HG02678 (cell line): ENCODE measurements at regions not wholly inside any gene's neighbourhood (a gene's known extent, or its start where the extent isn't known, plus 50 kb on each side); places are given as distances from the start of the nearest gene placed in this dataset.
"Not testable (repeated sequence)": the region's sequence is repeated elsewhere in the genome, so short reads cannot be mapped to it uniquely, and the experiment has no call there.

Experiments used
- ATAC-seq: cut with Tn5 transposase; IDR thresholded peaks from one replicate; pipeline ENCODE4 v1.9.1; 2021; ENCODE audit warnings: mild to moderate bottlenecking, moderate library complexity; ENCODE audit not compliant: unreplicated experiment

DNA sequence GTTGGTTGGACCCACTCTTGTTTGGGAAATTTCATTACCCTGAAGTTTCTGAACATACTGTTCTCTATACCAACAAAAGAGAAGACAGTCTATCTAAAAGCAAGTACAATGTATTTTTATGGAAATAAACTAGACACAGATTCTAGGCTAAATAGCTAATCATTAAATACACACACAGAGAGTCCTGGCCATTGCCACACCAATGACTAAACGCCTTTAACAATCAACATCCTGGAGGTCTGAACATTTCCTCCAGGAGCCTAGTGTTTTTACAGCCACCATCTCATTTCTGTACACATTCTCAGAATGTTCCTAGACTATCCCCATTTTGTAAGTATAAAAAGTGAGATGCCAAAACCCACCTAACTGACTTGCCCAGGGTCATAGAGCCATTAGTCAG, 141.6 kb upstream of the RREB1 start:
- no peak for ATAC-seq

- no peak for ATAC-seq
These were observed 141.2 kb upstream of the RREB1 start for GRCh38 chr6:6966569-6966968.

DNA sequence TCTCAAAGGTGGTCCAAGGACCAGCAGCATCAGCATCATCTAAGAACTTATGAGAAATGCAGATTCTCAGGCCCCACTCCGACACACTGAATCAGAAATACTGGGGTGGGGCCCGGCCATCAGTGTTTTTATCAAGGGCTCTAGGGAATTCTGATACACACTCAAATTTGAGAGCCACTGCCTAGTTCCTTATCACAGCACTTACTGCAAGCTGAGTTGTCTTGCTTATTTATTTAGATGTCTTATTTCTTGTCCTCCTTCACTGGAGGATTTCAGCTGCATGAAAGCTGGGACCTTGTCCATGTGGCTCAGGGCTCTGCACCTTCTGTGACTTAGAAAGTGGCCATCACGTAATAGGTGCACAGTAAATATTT, 139.4 kb upstream of the RREB1 start:
- no peak for ATAC-seq

GRCh38 chr6:6968731-6969552, 138.8 kb upstream of the RREB1 start:
- ATAC-seq = no peak

DNA sequence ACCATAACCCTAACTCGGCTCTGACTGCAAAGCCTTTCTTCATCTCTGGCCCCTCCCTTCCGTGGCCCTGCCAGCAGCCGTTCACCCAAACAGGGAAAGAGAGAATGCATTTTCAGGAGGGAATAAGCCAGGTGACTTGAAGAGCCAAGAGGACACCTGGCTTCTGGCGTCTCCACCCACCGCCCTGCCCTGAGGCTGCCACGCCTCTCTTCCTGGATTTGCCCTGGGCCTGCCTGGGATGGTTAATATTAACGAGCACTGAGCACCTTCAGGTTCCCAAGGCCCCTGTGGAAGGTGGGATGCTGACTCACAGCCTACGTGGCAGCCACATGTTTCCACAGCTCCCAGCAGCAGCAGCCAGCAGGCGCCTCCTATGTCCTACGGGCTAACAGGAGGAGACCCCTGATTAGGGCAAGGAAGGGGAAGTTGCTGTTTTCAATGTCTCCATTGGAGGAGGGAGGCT, 138.0 kb upstream of the RREB1 start:
- no peak for ATAC-seq

DNA sequence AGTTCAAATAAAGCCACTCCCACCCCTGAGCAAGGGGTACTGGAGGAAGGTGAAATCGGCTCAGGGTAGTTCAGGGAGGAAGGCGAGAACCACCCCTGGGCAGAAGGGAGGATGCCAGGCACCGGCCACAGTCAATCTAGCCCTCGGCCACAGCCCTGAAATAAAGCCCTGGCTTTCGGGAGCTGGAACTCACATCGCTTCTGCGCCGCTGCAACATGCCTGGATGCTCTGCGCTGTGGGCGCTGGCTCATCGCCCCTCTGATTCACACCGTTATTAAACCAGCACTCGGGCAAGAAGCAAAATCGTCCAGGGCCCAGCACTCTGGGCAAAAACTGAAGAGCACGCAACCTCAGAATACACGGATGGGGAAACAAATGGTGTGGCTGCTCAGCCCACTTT, 136.9 kb upstream of the RREB1 start:
- no peak for ATAC-seq

DNA sequence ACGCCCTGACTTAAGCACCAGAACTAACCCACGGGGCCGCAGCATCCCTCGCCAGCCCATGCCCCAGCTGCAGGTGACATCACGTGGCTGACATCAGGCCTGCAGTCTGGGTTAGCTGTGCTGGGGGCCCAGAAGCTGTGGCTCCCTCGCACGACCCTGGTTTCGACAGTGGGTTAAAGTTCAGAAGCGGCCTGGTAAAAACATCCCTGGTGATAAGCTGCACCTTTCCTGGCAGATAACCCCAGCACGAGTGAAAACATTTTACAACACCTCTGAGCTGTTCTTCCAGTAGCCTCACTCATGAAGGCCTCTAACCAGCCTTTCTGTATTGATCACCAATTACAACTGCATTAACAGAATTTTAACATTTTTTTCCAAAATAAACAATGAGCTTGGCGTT, 136.4 kb upstream of the RREB1 start:
- no peak for ATAC-seq

- ATAC-seq = no peak
These were observed 135.3 kb upstream of the RREB1 start for GRCh38 chr6:6972456-6972855.

- no peak for ATAC-seq
These were observed 134.0 kb upstream of the RREB1 start for GRCh38 chr6:6973721-6974120.

GRCh38 chr6:6975459-6976111, 132.2 kb upstream of the RREB1 start:
- no peak for ATAC-seq

DNA sequence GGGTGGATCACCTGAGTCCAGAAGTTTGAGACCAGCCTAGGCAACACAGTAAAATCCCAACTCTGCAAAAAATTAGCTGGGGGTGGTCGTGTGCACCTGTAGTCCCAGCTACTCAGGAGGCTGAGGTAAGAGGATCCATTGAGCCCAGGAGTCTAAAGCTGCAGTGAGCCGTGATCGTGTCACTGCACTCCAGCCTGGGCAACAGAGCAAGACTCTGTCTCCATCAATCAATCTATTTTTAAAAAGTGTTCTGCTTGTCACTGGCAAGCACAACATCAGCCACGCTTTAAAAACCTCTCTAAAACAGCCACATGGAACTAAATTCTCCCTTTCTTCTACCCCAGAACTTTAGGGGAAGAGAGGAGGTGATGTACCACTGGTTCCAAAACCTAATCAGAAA, 131.6 kb upstream of the RREB1 start:
- ATAC-seq = no peak

DNA sequence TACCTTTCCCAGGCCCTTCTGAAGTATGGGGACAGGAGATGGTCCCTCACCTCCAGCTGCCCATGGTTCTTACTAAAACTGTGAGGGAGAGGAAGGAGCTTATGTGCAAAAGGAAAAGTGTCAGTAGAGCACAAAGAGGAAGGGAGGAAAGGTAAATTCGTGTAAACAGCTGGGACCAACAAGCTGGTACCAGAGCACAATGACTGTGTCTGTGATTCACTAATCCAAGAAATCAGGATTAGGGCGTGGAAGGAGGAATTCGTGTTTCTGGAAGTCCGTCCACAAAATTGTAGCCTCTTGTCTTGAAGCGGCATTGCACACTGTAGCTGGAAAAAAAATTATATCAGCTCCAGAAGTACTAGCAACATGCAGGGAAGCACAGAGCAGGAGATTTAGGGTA, 129.0 kb upstream of the RREB1 start:
- ATAC-seq = no peak

DNA sequence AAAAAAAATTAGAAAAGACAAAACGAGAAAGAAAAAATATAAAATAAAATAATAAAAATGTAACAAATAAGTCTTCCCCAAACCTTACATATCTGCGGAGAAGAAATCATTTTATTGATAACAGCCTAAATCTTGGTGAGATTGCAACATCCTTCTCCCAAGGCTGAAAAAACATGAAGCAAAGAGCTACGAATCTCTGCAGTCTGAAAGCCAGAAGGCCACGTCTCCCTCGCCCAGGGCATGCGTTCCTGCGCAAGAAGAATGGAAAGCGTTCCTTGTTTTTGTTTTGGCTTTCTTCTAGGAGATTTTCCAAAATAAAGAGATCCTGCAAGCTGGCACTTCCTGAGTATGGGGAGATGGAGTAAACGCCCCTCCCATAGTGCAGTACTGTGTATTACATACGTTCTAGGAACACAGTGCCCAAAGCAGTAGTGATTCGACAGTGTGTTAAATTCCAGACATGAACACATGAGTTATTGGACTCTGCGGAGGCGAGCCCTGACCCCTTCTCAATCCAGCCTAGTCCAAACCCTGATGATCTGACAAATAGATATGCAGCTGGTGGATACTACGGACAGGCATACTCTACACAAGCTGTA, 126.7 kb upstream of the RREB1 start:
- ATAC-seq = no peak

- no peak for ATAC-seq
These were observed 126.0 kb upstream of the RREB1 start for GRCh38 chr6:6981681-6982322.

DNA sequence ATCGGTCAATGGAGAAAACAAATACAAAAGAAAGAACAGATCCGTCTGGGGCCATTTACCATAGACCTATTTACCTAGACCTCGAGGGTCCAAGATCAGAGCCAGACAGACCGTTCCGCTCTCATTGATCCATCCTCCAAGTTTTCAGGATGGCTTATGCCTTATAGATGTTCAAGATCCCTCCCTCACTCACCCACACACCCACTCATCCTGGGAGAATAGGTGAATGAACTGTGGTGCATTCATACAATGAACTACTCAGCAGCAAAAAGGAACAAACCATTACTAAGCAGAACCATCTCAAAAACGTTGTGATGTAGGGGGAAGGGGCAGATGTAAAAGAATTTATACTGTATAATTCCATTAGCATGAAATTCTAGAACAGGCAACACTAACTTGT, 125.1 kb upstream of the RREB1 start:
- no peak for ATAC-seq

DNA sequence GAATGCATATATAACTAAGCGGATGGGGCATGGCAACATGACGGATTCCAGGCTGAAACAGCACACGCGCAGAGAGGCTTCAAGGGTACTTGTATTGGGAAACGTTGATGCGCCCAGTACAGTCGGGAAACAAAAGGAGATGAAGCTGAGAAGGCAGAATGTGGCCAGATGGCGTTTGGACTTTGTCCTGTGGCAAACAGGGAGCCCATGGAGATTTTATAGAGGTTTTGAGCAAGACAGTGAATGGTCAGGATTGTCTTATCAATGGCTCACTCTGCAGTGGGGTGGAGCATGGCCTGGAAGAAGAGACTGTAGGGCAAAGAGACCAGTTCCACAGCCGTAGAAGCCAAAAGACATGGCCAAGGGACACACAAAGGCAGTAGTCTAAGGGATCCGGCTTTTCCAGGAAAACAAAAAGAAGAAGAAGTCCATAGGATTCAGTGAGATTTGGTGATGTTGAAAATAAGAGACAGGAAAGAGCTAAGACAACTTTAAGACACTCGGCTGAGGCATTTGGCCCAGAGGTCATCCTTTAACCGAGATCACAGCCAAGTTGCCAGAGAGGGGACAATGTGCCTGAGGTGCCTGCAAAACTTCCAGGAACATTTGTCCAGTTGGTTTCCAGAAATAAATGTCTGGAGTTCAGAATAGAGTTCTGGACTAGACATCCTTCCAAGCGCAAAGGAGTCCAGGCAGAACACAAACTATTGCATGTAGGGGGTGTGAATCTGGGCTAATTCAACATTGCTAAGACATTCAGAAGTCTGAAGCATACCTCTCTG, 123.0 kb upstream of the RREB1 start:
- ATAC-seq = no peak

DNA sequence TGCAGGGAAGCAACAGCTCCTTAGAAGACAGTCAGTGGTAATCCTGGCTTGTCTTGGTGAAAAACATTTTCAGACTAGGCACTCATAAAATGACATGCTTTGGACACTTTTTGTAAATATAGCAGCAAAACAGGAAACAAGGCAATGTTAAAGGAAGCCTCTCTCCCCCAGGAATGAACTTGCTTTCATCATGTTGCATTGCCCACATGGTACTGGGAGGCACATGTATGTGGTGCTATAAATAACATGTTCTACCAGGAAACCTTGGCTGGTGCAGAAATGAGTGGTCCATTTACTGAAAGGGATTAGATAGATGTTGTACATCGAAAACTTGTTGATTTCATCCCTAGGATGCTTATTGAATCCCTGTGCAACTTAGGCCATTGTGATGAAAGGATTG, 121.4 kb upstream of the RREB1 start:
- ATAC-seq = no peak

DNA sequence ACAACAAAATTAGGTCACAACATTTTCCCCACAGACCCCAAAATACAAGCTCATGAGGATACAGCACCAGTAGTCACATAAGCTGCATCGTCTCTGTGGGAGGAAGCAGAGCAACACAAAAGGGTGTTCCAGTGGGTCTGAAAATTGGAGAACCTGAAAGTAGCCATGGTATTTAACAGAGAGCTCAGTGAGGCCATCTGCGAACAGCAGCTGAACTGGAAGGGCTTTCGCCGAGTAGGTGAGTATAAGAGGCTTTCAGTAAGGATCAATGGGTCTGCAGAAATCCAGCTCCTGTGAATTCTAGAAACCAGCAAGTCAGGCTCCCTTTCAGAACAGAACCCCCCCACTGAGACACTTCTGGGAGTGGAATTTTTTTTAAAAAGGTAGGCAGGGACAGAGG, 120.0 kb upstream of the RREB1 start:
- ATAC-seq = no peak

DNA sequence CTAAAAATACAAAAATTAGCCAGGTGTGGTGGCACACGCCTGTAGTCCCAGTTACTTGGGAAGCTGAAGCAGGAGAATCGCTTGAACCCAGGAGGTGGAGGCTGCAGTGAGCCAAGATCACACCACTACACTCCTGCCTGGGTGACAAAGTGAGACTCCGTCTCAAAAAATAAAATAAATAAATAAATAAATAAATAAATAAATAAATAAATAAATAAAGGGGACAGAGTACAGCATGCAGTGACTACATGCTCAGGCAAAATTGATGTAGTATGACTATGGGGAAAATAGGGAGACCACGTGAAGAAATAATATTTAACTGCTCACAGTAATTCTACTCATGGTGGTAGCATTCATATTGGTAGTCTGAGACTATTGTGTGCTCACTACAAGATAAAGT, 117.7 kb upstream of the RREB1 start:
- ATAC-seq = not testable (repeated sequence)

- no peak for ATAC-seq
These were observed 114.1 kb upstream of the RREB1 start for GRCh38 chr6:6993503-6994237.
